ENCODE measurements at regions not wholly inside any gene's neighbourhood (a gene's known extent, or its start where the extent isn't known, plus 50 kb on each side); places are given as distances from the start of the nearest gene placed in this dataset.

DNA sequence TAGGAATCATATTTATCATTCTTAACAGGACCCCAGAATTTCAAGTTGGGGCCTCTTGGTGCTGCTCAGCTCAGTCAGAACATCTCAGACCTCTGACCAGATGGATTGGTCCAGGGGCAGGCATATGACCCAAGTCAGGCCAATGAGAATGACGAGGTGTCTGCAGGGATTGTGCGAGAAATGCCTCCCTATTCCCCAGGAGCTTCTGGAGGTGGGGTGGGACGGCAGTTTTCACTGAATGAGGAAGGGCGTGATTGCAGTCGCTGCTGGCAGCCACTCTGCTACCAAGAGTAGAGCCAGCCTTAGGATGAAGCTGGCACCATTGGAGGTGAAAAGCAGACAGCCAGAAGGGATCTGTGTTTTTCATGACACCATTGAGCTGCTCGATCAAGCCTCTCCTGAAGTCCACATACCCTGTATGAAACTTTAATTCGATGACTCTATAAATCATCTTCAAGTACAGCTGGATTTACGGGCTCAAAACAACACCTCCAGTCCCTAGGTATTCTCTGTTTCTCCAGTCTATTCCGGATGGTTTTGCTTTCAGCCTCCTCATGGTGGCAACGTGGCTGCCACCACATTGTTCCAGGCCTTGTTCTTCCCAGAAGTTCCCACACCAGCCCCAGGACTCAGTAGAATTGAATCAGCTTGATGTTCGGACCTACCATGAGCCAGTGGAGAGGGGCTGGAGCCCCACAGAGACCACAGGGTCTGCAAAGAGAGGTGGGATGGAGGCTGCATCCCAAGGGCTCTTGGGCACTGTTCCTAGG lies 70.2 kb upstream of the ADAMTS2 start:
- Histone ChIP-seq H3K27ac (no peak overlapping the region), H3K27me3 (peaks cover 43% of the 10 kb centered on the region), H3K9me3 (no peaks in the 10 kb centered on the region), H3K4me1 (no peaks in the 10 kb centered on the region), H3K36me3 (no peaks in the 10 kb centered on the region), H3K4me3 (no peak overlapping the region)
- 88 to 96% methylated on average over 10 of the region's 11 CpGs for WGBS, 2 donors (ENCODE audit: low coverage in 1 of 2)
- ATAC-seq, result no peak
- TF ChIP-seq EP300 (IDR thresholded peaks at IDR 0.05) (no peak), POLR2A (IDR thresholded peaks at IDR 0.05) (no peak), POLR2AphosphoS5 (IDR thresholded peaks at IDR 0.05) (no peak), CTCF (IDR thresholded peaks at IDR 0.05) (no peak)

DNA sequence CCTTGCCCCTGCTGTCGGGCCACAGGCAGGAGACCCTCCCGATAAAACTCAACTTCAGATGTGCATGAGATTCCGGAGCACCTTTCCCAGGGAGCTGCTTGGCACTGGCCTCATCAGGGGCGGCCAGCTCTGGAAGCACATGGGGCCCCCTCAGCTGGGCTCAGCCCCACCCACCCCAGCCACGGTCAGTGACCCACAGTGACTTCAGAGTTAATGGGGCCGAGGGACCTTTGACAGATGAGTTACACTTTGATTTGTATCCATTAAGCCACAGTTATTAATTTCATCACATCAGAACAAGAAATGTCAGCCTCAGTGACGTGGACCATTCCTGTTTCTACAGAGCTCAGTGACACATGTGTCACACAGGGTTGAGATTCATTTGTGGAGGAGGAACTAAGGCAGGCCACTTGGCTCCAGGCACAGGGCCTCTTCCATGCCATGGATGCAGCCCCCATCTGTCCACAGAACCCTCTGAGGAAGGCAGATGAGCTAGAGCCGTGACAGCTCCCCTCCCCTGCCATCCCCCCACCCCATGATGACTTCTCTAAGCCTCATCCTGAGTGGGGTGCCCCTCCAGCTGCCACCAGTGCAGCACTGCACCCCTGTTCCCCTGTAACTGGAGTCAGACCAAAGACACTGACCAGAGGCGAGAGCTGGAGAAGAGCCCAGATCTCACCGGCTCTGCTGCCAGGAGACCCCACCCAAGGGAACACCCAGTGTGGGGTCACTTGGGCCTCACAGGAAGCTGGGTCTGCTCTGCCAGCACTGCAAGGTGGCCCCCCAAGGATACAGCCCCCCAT lies 69.4 kb upstream of the ADAMTS2 start:
- Histone ChIP-seq H3K27ac (no peak overlapping the region), H3K27me3 (peaks cover 43% of the 10 kb centered on the region), H3K4me3 (no peak overlapping the region), H3K36me3 (no peaks in the 10 kb centered on the region), H3K4me1 (no peaks in the 10 kb centered on the region), H3K9me3 (no peaks in the 10 kb centered on the region)
- 50 to 75% methylated on average over 2 to 5 of the region's 10 CpGs for WGBS, 2 donors (ENCODE audit: low coverage in 1 of 2)
- ATAC-seq, result no peak
- TF ChIP-seq POLR2AphosphoS5 (IDR thresholded peaks at IDR 0.05) (no peak), POLR2A (IDR thresholded peaks at IDR 0.05) (no peak)

- H3K27ac ChIP-seq, result no peak overlapping the region
- no peaks in the 10 kb centered on the region for H3K36me3 ChIP-seq
- no peaks in the 10 kb centered on the region for H3K9me3 ChIP-seq
- TF ChIP-seq POLR2A (IDR thresholded peaks at IDR 0.05) (no peak), POLR2AphosphoS5 (IDR thresholded peaks at IDR 0.05) (no peak), CTCF (IDR thresholded peaks at IDR 0.05) (no peak), EP300 (IDR thresholded peaks at IDR 0.05) (no peak)
- H3K27me3 ChIP-seq, result peaks cover 43% of the 10 kb centered on the region
- ATAC-seq, result no peak
- no peaks in the 10 kb centered on the region for H3K4me1 ChIP-seq
- no CpG with 5 or more reads among the region's 14 CpGs for WGBS, 2 donors (ENCODE audit: low coverage in 1 of 2)
- no peak overlapping the region for H3K4me3 ChIP-seq
Measured at GRCh38 chr5:179413711-179414458, 68.6 kb upstream of the ADAMTS2 start.

- H3K36me3 ChIP-seq, result no peaks in the 10 kb centered on the region
- ATAC-seq, result no peak
- no peaks in the 10 kb centered on the region for H3K4me1 ChIP-seq
- 79% methylated on average over 2 of the region's 11 CpGs; no CpG with 5 or more reads in 1 of the 2 donors for WGBS, 2 donors (ENCODE audit: low coverage in 1 of 2)
- H3K9me3 ChIP-seq, result no peaks in the 10 kb centered on the region
- peaks cover 43% of the 10 kb centered on the region for H3K27me3 ChIP-seq
- no peak overlapping the region for H3K4me3 ChIP-seq
- TF ChIP-seq POLR2A (IDR thresholded peaks at IDR 0.05), result no peak
- TF ChIP-seq POLR2AphosphoS5 (IDR thresholded peaks at IDR 0.05), result no peak
- TF ChIP-seq EP300 (IDR thresholded peaks at IDR 0.05), result no peak
- no peak for TF ChIP-seq CTCF (IDR thresholded peaks at IDR 0.05)
- H3K27ac ChIP-seq, result no peak overlapping the region
Measured at GRCh38 chr5:179413086-179413690, 67.9 kb upstream of the ADAMTS2 start.

Data from gastroesophageal sphincter (tissue), 4 donors.